ENCODE measurements at regions not wholly inside any gene's neighbourhood (a gene's known extent, or its start where the extent isn't known, plus 50 kb on each side); places are given as distances from the start of the nearest gene placed in this dataset.
"Not testable (repeated sequence)": the region's sequence is repeated elsewhere in the genome, so short reads cannot be mapped to it uniquely, and the experiment has no call there.

DNA sequence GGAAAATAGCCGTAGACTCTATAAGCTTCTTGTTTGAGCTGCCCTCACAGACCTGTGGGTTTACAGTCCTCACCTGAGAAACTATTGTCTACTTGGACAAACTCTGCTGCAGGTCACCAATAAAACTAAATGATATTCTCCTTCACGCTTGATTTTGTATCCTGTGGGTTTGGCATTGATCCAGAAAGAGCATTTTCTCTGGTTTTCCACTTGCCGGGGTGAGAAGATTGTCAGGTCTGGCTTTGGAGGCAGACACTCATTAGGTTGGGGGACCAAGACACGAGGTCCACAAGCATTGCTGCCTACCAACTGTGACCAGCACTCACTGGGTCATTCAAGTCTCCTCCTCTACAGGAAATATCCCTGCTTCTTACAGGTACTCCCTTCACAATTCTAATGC is 68.5 kb downstream of the CDC14C start:
- DNase-seq (ENCODE audit: low read depth in 2 of 2), result no peak

GRCh38 chr7:49001610-49002033 is 77.3 kb downstream of the CDC14C start:
- DNase-seq (ENCODE audit: low read depth in 2 of 2), result no peak

DNA sequence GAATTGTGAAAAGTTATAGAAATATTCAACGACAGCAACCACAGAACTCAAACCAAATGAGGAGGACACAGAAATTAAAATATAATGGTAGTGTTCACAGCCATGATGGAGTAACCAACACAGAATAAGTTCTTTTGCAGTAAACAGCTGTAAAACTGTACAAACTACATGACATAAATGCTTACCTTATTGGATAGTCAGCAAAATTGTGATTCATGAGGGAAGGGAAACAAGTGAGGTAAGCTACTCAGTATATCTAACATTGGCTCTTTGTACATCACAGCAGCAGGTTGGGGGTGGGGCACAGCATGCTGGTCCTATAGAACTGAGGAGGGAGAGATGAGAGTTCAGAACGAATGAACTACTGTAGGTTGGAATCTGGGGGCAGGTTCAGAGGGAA is 86.4 kb downstream of the CDC14C start:
- no peak for DNase-seq (ENCODE audit: low read depth in 2 of 2)

- no peak for DNase-seq (ENCODE audit: low read depth in 2 of 2)
Measured at GRCh38 chr7:49014870-49015269, 90.5 kb downstream of the CDC14C start.

GRCh38 chr7:49020145-49020544 is 95.8 kb downstream of the CDC14C start:
- no peak for DNase-seq (ENCODE audit: low read depth in 2 of 2)

GRCh38 chr7:49022448-49022847 is 98.1 kb downstream of the CDC14C start:
- no peak for DNase-seq (ENCODE audit: low read depth in 2 of 2)

GRCh38 chr7:49023345-49024328 is 99.3 kb downstream of the CDC14C start:
- no peak for DNase-seq (ENCODE audit: low read depth in 2 of 2)

DNA sequence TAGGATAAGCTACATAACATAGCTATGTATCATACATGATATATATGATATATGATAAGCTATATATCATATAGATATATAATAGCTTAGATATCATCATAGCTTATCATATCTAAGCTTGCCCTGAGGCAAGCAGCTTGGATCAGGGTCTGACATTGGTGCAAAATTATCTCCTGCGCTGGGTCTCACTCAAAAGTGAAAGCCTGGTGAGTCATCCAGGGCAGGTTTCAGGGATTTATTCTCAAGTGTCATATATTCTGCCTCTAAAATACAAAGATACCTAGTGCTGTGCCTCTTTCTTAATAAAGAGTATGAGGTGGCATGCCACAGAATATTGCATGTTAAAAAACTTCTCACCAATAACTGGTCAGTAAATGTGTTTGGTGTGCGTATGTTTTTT is 105.9 kb downstream of the CDC14C start:
- DNase-seq (ENCODE audit: low read depth in 2 of 2), result no peak

DNA sequence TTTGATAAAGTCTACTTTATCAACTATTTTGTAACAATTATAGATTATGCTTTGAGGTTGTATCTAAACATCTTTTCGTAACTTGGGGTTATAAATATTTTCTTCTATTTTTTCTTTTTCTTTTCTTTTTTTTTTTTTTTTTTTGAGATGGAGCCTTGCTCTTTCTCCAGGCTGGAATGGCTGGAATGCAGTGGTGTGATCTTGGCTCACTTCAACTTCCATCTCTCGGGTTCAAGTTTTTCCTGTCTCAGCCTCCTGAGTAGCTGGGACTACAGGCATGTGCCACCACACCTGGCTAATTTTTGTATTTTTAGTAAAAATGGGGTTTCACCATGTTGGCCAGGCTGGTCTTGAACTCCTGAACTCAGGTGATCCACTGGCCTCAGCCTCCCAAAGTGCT is 108.8 kb downstream of the CDC14C start:
- DNase-seq (ENCODE audit: low read depth in 2 of 2), result not testable (repeated sequence)

DNA sequence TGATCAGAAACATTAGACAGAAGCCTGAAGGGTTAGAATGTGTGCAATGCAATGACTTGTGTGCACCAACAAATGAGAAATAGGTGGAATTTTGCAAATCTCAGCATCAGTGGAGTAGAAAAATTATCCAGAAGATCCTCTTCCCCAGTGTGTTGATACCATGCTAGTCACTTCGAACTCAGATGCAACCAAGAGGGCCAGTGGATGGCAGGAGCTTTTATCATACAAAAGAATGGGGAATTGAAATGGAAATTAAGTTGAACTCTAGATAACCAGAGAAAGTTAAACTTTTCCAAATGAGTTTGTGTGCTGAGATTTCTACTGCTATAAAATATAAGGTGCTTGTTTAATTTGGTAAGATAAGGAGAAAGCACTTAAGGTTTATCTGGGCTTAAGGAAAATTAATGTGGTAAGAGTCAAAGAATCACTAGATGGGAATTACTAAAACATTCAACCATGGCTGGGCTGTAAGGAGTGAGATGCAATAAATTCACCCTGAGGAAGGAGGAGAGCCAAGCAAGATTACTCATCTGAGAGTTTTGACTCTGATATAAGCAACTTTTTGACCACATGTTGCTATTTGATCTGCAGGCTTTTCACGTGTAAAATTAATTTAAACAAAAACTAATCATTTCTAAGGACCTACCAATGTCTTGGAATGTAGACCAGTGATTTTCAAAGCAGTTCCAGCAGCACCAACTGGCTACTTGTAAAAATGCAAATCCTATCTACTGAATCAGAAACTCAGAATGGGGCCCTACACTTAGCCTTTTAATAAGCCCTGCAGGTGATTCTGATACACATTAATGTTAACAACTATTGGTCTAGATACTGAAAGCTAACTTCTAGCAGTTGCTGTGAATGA is 113.2 kb downstream of the CDC14C start:
- no peak for DNase-seq (ENCODE audit: low read depth in 2 of 2)

- DNase-seq (ENCODE audit: low read depth in 2 of 2), result no peak
Measured at GRCh38 chr7:49038821-49039358, 114.5 kb downstream of the CDC14C start.

GRCh38 chr7:49060743-49061142 is 136.4 kb downstream of the CDC14C start:
- DNase-seq (ENCODE audit: low read depth in 2 of 2), result no peak

- no peak for DNase-seq (ENCODE audit: low read depth in 2 of 2)
Measured at GRCh38 chr7:49074538-49074937, 150.2 kb downstream of the CDC14C start.

GRCh38 chr7:49080896-49081475 is 156.6 kb downstream of the CDC14C start:
- no peak for DNase-seq (ENCODE audit: low read depth in 2 of 2)

DNA sequence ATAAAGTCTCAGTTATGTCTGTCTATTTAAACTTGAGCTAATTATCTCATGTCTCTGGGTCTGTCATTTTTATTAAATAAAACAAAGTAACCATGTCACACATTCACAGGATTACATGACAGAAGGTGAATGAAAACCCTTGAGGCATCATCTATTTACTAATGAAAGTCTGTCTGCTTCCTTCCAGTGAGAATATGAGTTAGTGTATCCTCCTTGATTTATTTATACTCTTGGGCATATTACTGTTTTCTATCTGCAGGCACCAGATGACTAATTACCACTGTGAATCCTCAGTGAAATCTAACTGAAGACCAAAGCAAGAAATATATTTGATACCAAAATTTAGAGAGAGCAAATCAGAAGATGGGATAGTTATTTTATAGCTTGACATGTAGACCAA is 163.7 kb downstream of the CDC14C start:
- no peak for DNase-seq (ENCODE audit: low read depth in 2 of 2)

GRCh38 chr7:49089717-49090116 is 165.4 kb downstream of the CDC14C start:
- no peak for DNase-seq (ENCODE audit: low read depth in 2 of 2)

DNA sequence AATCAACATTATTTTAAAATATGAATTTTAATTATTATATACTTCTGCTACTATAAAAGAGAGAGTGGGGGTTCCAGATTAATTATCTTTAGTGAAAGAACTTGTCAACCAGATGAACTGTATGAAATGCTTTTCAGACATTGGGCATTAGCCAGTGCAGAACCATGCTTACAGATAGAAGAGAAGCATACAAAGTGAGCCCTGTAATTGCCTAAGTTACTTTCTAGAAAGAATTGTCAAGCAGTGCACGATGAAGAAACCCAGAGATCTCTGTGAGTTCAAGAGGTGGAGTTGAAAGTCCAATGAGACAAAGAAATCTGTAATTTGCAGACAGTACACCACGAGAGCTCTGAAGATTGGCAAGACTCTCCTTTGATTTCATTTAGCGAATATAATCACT is 166.7 kb downstream of the CDC14C start:
- DNase-seq (ENCODE audit: low read depth in 2 of 2), result no peak

GRCh38 chr7:49091519-49091918 is 167.2 kb downstream of the CDC14C start:
- DNase-seq (ENCODE audit: low read depth in 2 of 2), result no peak

DNA sequence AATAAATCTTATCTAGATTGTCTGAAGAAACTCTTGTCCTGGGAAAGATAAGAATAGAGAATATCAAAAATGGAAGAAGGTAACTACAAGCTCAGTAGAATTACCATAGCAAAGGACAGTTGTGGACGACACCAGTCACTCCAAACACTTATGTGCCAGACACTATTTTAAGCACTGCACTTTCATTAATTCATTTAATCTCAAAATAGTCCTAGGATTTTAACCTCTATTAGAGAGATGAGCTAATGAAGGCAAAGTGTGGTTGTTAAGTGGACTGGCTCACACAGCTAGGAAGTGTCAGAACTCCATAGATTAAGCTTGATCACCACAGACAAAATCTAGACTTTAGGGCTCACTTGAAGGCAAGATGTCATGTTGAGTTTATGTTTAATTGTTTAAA is 168.9 kb downstream of the CDC14C start:
- DNase-seq (ENCODE audit: low read depth in 2 of 2), result no peak

GRCh38 chr7:49094866-49095265 is 170.5 kb downstream of the CDC14C start:
- DNase-seq (ENCODE audit: low read depth in 2 of 2), result no peak

- DNase-seq (ENCODE audit: low read depth in 2 of 2), result no peak
Measured at GRCh38 chr7:49099587-49100326, 175.4 kb downstream of the CDC14C start.

All from fibroblast of skin of left biceps (primary cell).